ENCODE measurements at regions not wholly inside any gene's neighbourhood (a gene's known extent, or its start where the extent isn't known, plus 50 kb on each side); places are given as distances from the start of the nearest gene placed in this dataset.

- TF ChIP-seq FOXM1 (IDR thresholded peaks at IDR 0.05; ENCODE audit: low read depth, low read length) (no peak), HDAC2 (IDR thresholded peaks at IDR 0.05) (no peak), CHD2 (IDR thresholded peaks at IDR 0.05; ENCODE audit: borderline replicate concordance, low read depth, low read length) (no peak), RAD21 (IDR thresholded peaks at IDR 0.05; ENCODE audit: insufficient read depth, low read depth, low read length) (no peak), EP300 (IDR thresholded peaks at IDR 0.05; ENCODE audit: borderline replicate concordance in 1 of 2, control insufficient read depth in 1 of 2, low read depth in 2 of 2, low read length in 2 of 2) (no peak), ELK1 (IDR thresholded peaks at IDR 0.05; ENCODE audit: low read depth, low read length) (no peak), CEBPB (IDR thresholded peaks at IDR 0.05; ENCODE audit: borderline replicate concordance in 1 of 2, low read depth in 2 of 2, low read length in 2 of 2) (no peak), POLR2A (IDR thresholded peaks at IDR 0.05; ENCODE audit: low read depth, low read length) (no peak), E2F8 (IDR thresholded peaks at IDR 0.05; ENCODE audit: low read depth, partially characterized antibody) (no peak)
These were observed 676.4 kb upstream of the INTU start for GRCh38 chr4:126956184-126956897.
